B cell (primary cell): ENCODE measurements at regions not wholly inside any gene's neighbourhood (a gene's known extent, or its start where the extent isn't known, plus 50 kb on each side); places are given as distances from the start of the nearest gene placed in this dataset.

Experiments used
- ATAC-seq: fragments of 200-7000 bp; cut with Tn5 transposase; one replicate; pipeline ENCODE4 v1.10.0; 2021; ENCODE audit warnings: low read depth, mild to moderate bottlenecking, moderate number of reproducible peaks, moderate library complexity
- CTCF ChIA-PET: fragments of 350-600 bp; sonication (Branson Sonifier 250); formaldehyde crosslinking; loops from one replicate; lab custom pipeline; 2021; ENCODE audit warnings: antibody characterized with exemption, inconsistent platforms; lab: Charles Lee
- POLR2A ChIA-PET: fragments of 350-600 bp; sonication (Branson Sonifier 250); formaldehyde crosslinking; loops from one replicate; lab custom pipeline; 2021; ENCODE audit warnings: antibody characterized with exemption; lab: Charles Lee
- DNase-seq: peaks from one replicate; pipeline ENCODE4 v3.0.0; 2013
- H2AFZ ChIP-seq: 2 replicates; pipeline ENCODE4 v1.6.1; 2012; ENCODE audit warnings: mild to moderate bottlenecking, low read depth, low read length; ENCODE audit not compliant: insufficient read depth, poor library complexity, severe bottlenecking
- H3K27ac ChIP-seq, 2 donors: 1 replicate in 1 of 2; 2 replicates in 1 of 2; pipeline ENCODE4 v1.5.1; 2012 to 2013; ENCODE audit warnings: low read length in 2 of 2, mild to moderate bottlenecking in 2 of 2, moderate library complexity in 1 of 2
- H3K27me3 ChIP-seq, 4 experiments: fragments of 200-600 bp in 1 of 4; sonication (generic) in 1 of 4; replicated peaks in 1 of 4; 1 replicate in 2 of 4; 2 replicates in 2 of 4; pipeline versions ENCODE4 v1.6.1 to v1.7.0; 2013 to 2016; ENCODE audit warnings: low read length in 3 of 4, mild to moderate bottlenecking in 2 of 4, mixed read lengths in 1 of 4, moderate library complexity in 1 of 4; ENCODE audit not compliant: insufficient read depth in 4 of 4, control insufficient read depth in 3 of 4; ENCODE audit errors: control extremely low read depth in 1 of 4
- H3K36me3 ChIP-seq, 2 experiments: replicated peaks in 1 of 2; 1 replicate in 1 of 2; 2 replicates in 1 of 2; pipeline versions ENCODE4 v1.6.1 to v1.7.1; 2013; ENCODE audit warnings: low read length in 1 of 2; ENCODE audit not compliant: insufficient read depth in 2 of 2, control insufficient read depth in 1 of 2; ENCODE audit errors: control extremely low read depth in 1 of 2, extremely low read depth in 1 of 2
- H3K4me1 ChIP-seq, 2 donors: fragments of 200-600 bp in 1 of 2; sonication (generic) in 1 of 2; 1 replicate in 1 of 2; 2 replicates in 1 of 2; pipeline versions ENCODE4 v1.5.1 to v1.6.1; 2013 to 2017; ENCODE audit warnings: low read length in 2 of 2; ENCODE audit not compliant: control insufficient read depth in 2 of 2, insufficient read depth in 2 of 2
- H3K4me2 ChIP-seq: replicated peaks from 2 replicates; pipeline ENCODE3; 2012; ENCODE audit warnings: mild to moderate bottlenecking, low read depth, low read length; ENCODE audit not compliant: poor library complexity, severe bottlenecking
- H3K4me3 ChIP-seq, 5 experiments: fragments of 200-600 bp in 1 of 5; sonication (generic) in 1 of 5; 1 replicate in 3 of 5; 2 replicates in 2 of 5; pipeline versions ENCODE4 v1.5.1 to v1.7.0; 2011 to 2016; ENCODE audit warnings: low read length in 4 of 5, mild to moderate bottlenecking in 4 of 5, low read depth in 2 of 5, control low read depth in 1 of 5, moderate library complexity in 1 of 5; ENCODE audit not compliant: insufficient read depth in 1 of 5; ENCODE audit errors: control extremely low read depth in 1 of 5, extremely low read depth in 1 of 5
- H3K79me2 ChIP-seq: fragments of 200-600 bp; sonication (generic); one replicate; pipeline ENCODE4 v1.6.0; 2016; ENCODE audit warnings: low read length; ENCODE audit not compliant: control insufficient read depth, insufficient read depth
- H3K9ac ChIP-seq: fragments of 200-600 bp; sonication (generic); 2 replicates; pipeline ENCODE4 v1.6.1; 2017; ENCODE audit warnings: mild to moderate bottlenecking, low read length, moderate library complexity
- H3K9me3 ChIP-seq, 3 donors: one replicate each; pipeline versions ENCODE4 v1.6.1 to v1.7.1; 2013; ENCODE audit warnings: low read length in 2 of 3; ENCODE audit not compliant: control insufficient read depth in 2 of 3, insufficient read depth in 1 of 3; ENCODE audit errors: control extremely low read depth in 1 of 3
- H4K20me1 ChIP-seq: 2 replicates; pipeline ENCODE4 v1.6.0; 2012; ENCODE audit warnings: mild to moderate bottlenecking, low read length; ENCODE audit not compliant: insufficient read depth, control insufficient read depth, poor library complexity, severe bottlenecking
- H3K27ac Mint-ChIP-seq: one replicate; pipeline ENCODE4 v1.8.0; 2021; ENCODE audit warnings: mixed read lengths
- H3K27me3 Mint-ChIP-seq: one replicate; pipeline ENCODE4 v1.8.0; 2021; ENCODE audit warnings: mixed read lengths
- H3K4me1 Mint-ChIP-seq: one replicate; pipeline ENCODE4 v1.8.0; 2021; ENCODE audit warnings: mixed read lengths
- H3K4me3 Mint-ChIP-seq: one replicate; pipeline ENCODE4 v1.8.0; 2021; ENCODE audit warnings: mixed read lengths
- H3K9me3 Mint-ChIP-seq: one replicate; pipeline ENCODE4 v1.8.0; 2022; ENCODE audit warnings: mixed read lengths; ENCODE audit not compliant: insufficient read depth
- CTCF ChIP-seq: fragments of 200-600 bp; IDR thresholded peaks from one replicate; pipeline ENCODE4 v1.8.0; 2022; ENCODE audit warnings: antibody characterized with exemption, mild to moderate bottlenecking
- EZH2 ChIP-seq: IDR thresholded peaks from 2 replicates; pipeline ENCODE4 v1.6.1; 2012; ENCODE audit warnings: borderline replicate concordance, low read depth, mild to moderate bottlenecking, moderate library complexity, low read length; ENCODE audit not compliant: insufficient read depth, poor library complexity, severe bottlenecking
- WGBS: methylation state at CpG from one replicate; pipeline ENCODE4 v1.1.5; 2013; ENCODE audit warnings: missing lambda C conversion rate; ENCODE audit not compliant: insufficient coverage; 5-methylcytosine and 5-hydroxymethylcytosine counted together
- intact Hi-C: fragments of 100-400 bp; cut with micrococcal nuclease; formaldehyde crosslinking; loops from one replicate; pipeline ENCODE4 v1.10.0; 2022

- intact Hi-C loops: no loop called here
- no peak overlapping the region for H3K9ac ChIP-seq
- H3K79me2 ChIP-seq: no peaks in the 10 kb centered on the region
- DNase-seq: no peak
- H3K36me3 ChIP-seq: no peaks in the 10 kb centered on the region
- no peaks in the 10 kb centered on the region for H3K4me1 ChIP-seq
- H3K4me1 Mint-ChIP-seq: no peaks in the 10 kb centered on the region
- H3K27ac ChIP-seq: no peak overlapping the region
- no peak overlapping the region for H3K27ac Mint-ChIP-seq
- ChIA-PET POLR2A (no interaction called here), CTCF (no interaction called here)
- no peaks in the 10 kb centered on the region for H3K9me3 Mint-ChIP-seq
- H3K4me3 Mint-ChIP-seq: no peak overlapping the region
- ATAC-seq: no peak
- H3K27me3 Mint-ChIP-seq: no peaks in the 10 kb centered on the region
- H3K27me3 ChIP-seq: no peaks in the 10 kb centered on the region
- H2AFZ ChIP-seq: no peak overlapping the region
- H3K4me3 ChIP-seq: no peak overlapping the region
- no peaks in the 10 kb centered on the region for H4K20me1 ChIP-seq
- 100% methylated on average over 2 of the region's 4 CpGs for WGBS
- TF ChIP-seq CTCF (no peak), EZH2 (no peak)
- H3K4me2 ChIP-seq: no peak overlapping the region
- no peaks in the 10 kb centered on the region for H3K9me3 ChIP-seq
Observed at GRCh38 chr12:28709986-28710685, 438.9 kb upstream of the FAR2 start.

GRCh38 chr12:28710882-28711281, 438.2 kb upstream of the FAR2 start:
- TF ChIP-seq CTCF: no peak
- no peak for TF ChIP-seq EZH2
- Histone ChIP-seq H3K4me3 (no peak overlapping the region), H3K79me2 (no peaks in the 10 kb centered on the region), H3K9ac (no peak overlapping the region), H3K9me3 (no peaks in the 10 kb centered on the region), H3K27me3 (no peaks in the 10 kb centered on the region), H3K4me1 (no peaks in the 10 kb centered on the region), H4K20me1 (no peaks in the 10 kb centered on the region), H3K4me2 (no peak overlapping the region), H3K36me3 (no peaks in the 10 kb centered on the region), H3K27ac (no peak overlapping the region), H2AFZ (no peak overlapping the region)
- no peaks in the 10 kb centered on the region for H3K4me1 Mint-ChIP-seq
- CTCF ChIA-PET: no interaction called here
- POLR2A ChIA-PET: no interaction called here
- no peak overlapping the region for H3K27ac Mint-ChIP-seq
- ATAC-seq (no peak), DNase-seq (no peak)
- no peaks in the 10 kb centered on the region for H3K9me3 Mint-ChIP-seq
- WGBS: no CpG with 5 or more reads among the region's 1 CpG
- no peaks in the 10 kb centered on the region for H3K27me3 Mint-ChIP-seq
- no peak overlapping the region for H3K4me3 Mint-ChIP-seq
- intact Hi-C loops: no loop called here
